GM12873 (cell line): ENCODE measurements at regions not wholly inside any gene's neighbourhood (a gene's known extent, or its start where the extent isn't known, plus 50 kb on each side); places are given as distances from the start of the nearest gene placed in this dataset.

Experiments used
- CTCF ChIP-seq: IDR thresholded peaks from 2 replicates; pipeline ENCODE4 v1.5.1; 2012; ENCODE audit warnings: low read depth, mild to moderate bottlenecking, moderate library complexity, low read length, control low read depth; ENCODE audit not compliant: insufficient read depth; ENCODE audit errors: missing control alignments

- no peak for TF ChIP-seq CTCF
Observed at GRCh38 chr9:102428305-102428704, 566.8 kb upstream of the CYLC2 start.

GRCh38 chr9:102405218-102405867 is 589.8 kb upstream of the CYLC2 start:
- TF ChIP-seq CTCF: no peak

GRCh38 chr9:102403514-102403913 is 591.6 kb upstream of the CYLC2 start:
- TF ChIP-seq CTCF: no peak

- no peak for TF ChIP-seq CTCF
Observed at GRCh38 chr9:102398205-102398604, 596.9 kb upstream of the CYLC2 start.

- TF ChIP-seq CTCF: no peak
Observed at GRCh38 chr9:102362470-102363132, 624.2 kb upstream of the GRIN3A start.

- no peak for TF ChIP-seq CTCF
Observed at GRCh38 chr9:102360846-102361245, 622.4 kb upstream of the GRIN3A start.

GRCh38 chr9:102355982-102356381 is 617.5 kb upstream of the GRIN3A start:
- TF ChIP-seq CTCF: no peak
